ENCODE measurements at regions not wholly inside any gene's neighbourhood (a gene's known extent, or its start where the extent isn't known, plus 50 kb on each side); places are given as distances from the start of the nearest gene placed in this dataset.
"Not testable (repeated sequence)": the region's sequence is repeated elsewhere in the genome, so short reads cannot be mapped to it uniquely, and the experiment has no call there.

- H3K4me1 ChIP-seq, result peaks cover 0 to 24% (median 5%) of the 10 kb centered on the region in 4 donors
- H3K27me3 ChIP-seq, result no peaks in the 10 kb centered on the region
- no peak overlapping the region for H3K4me3 ChIP-seq
- no peak overlapping the region for H3K27ac ChIP-seq
- ATAC-seq, result no peak
- intact Hi-C loops (cut with DNase I), result no loop called here
- no peaks in the 10 kb centered on the region for H3K36me3 ChIP-seq
- TF ChIP-seq, protein P1, sequence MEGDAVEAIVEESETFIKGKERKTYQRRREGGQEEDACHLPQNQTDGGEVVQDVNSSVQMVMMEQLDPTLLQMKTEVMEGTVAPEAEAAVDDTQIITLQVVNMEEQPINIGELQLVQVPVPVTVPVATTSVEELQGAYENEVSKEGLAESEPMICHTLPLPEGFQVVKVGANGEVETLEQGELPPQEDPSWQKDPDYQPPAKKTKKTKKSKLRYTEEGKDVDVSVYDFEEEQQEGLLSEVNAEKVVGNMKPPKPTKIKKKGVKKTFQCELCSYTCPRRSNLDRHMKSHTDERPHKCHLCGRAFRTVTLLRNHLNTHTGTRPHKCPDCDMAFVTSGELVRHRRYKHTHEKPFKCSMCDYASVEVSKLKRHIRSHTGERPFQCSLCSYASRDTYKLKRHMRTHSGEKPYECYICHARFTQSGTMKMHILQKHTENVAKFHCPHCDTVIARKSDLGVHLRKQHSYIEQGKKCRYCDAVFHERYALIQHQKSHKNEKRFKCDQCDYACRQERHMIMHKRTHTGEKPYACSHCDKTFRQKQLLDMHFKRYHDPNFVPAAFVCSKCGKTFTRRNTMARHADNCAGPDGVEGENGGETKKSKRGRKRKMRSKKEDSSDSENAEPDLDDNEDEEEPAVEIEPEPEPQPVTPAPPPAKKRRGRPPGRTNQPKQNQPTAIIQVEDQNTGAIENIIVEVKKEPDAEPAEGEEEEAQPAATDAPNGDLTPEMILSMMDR (IDR thresholded peaks at IDR 0.05), result no peak
- no peak for TF ChIP-seq POLR2A (IDR thresholded peaks at IDR 0.05)
- DNase-seq, result no peak
- no peaks in the 10 kb centered on the region for H3K9me3 ChIP-seq
Observed at GRCh38 chr13:50509167-50509566, 334.3 kb downstream of the DLEU7 start.

DNA sequence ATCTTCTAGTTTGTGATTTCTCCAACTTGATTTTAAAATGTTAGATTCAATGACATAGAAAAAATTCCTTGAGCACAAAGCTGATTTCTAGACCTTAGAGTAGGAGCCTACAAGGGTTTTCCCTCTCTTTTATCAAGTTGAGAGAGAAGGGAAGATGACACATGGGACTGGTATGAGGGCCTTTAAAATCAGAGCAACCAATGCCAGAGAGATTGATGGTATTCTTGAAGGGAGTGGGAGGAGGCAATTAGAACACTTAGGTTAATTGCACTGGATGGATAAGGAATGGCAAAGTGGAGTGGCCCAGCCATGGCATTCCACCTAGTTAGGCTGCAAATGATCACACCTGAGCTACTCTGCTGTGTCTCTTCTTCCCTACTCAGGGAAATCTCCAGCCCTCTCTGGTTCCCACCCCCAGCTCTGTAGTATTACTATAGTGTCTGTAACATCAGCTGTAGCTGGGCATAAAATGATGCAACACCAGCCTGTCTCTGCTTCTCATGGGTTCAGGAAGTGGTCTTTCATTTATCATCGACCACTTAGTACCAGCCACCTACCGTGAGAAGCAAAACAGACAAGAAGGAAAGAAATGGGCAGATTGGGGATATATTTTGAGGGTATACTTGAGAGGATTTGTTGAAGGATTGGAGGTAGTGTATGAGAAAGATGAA lies 333.6 kb downstream of the DLEU7 start:
- DNase-seq (no peak), ATAC-seq (no peak)
- Histone ChIP-seq H3K36me3 (no peaks in the 10 kb centered on the region), H3K4me3 (no peak overlapping the region), H3K4me1 (peaks cover 0 to 24% (median 5%) of the 10 kb centered on the region in 4 donors), H3K27me3 (no peaks in the 10 kb centered on the region), H3K27ac (no peak overlapping the region), H3K9me3 (no peaks in the 10 kb centered on the region)
- 59% methylated on average over 2 of the region's 2 CpGs for WGBS (ENCODE audit: insufficient coverage, low coverage, low lambda C conversion rate, missing lambda C conversion rate)
- TF ChIP-seq POLR2A (IDR thresholded peaks at IDR 0.05), result no peak
- TF ChIP-seq, protein P1 (IDR thresholded peaks at IDR 0.05), result no peak
- intact Hi-C loops (cut with DNase I), result no loop called here

GRCh38 chr13:50510885-50511545 lies 332.5 kb downstream of the DLEU7 start:
- H3K4me3 ChIP-seq; H3K27me3 ChIP-seq; ATAC-seq; H3K27ac ChIP-seq; DNase-seq; H3K9me3 ChIP-seq; H3K36me3 ChIP-seq; intact Hi-C loops (cut with DNase I): not testable (repeated sequence)
- H3K4me1 ChIP-seq, result peaks cover 0 to 24% (median 5%) of the 10 kb centered on the region in 4 donors
- WGBS (ENCODE audit: insufficient coverage, low coverage, low lambda C conversion rate, missing lambda C conversion rate), result 100% methylated on average over 1 of the region's 1 CpG

- H3K27me3 ChIP-seq, result no peaks in the 10 kb centered on the region
- peak overlapping the region; percentile 62 to 78 (median 64) for H3K27ac ChIP-seq
- no peaks in the 10 kb centered on the region for H3K9me3 ChIP-seq
- 55% methylated on average over 4 of the region's 4 CpGs for WGBS (ENCODE audit: insufficient coverage, low coverage, low lambda C conversion rate, missing lambda C conversion rate)
- no peaks in the 10 kb centered on the region for H3K36me3 ChIP-seq
- peak in 3 of 4 donors; percentile 17 to 33 (median 28) for ATAC-seq
- no peak for DNase-seq
- TF ChIP-seq POLR2A (IDR thresholded peaks at IDR 0.05), result no peak
- TF ChIP-seq, protein P1 (IDR thresholded peaks at IDR 0.05), result no peak
- intact Hi-C loops (cut with DNase I), result no loop called here
- H3K4me3 ChIP-seq, result peak overlapping the region in 1 of 3 donors; percentile 31
- H3K4me1 ChIP-seq, result peaks cover 0 to 31% (median 5%) of the 10 kb centered on the region in 4 donors
Observed at GRCh38 chr13:50511877-50512341, 331.6 kb downstream of the DLEU7 start.
